ENCODE measurements at regions not wholly inside any gene's neighbourhood (a gene's known extent, or its start where the extent isn't known, plus 50 kb on each side); places are given as distances from the start of the nearest gene placed in this dataset.

DNA sequence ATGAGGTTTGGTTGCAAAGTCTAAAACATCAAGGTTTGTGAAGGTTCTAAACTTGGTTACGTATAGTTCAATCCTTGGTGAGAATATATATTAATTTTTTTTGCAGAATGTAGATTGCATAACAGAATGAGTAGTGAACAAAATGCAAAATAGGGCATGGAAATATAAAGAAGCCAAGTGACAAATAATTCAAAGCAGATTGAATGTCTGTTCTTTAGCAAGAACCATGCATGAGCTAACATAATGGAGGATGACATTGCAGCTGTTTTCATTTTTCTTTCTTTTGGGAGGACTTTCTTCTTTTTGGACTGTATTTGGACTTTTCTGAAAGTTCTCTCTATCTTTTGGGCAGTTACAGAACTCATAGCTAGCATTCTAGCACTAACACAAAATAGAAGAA, 194.8 kb upstream of the MRPS30 start:
- TF ChIP-seq ZNF565 (CRISPR knock-in tag; conservative IDR thresholded peaks at IDR 0.05; ENCODE audit: low read depth) (no peak), ZFP30 (CRISPR knock-in tag; IDR thresholded peaks at IDR 0.05) (no peak), ZNF70 (CRISPR knock-in tag; IDR thresholded peaks at IDR 0.05) (no peak), BACH2 (CRISPR knock-in tag; IDR thresholded peaks at IDR 0.05; ENCODE audit: borderline replicate concordance) (no peak), RARB (CRISPR knock-in tag; IDR thresholded peaks at IDR 0.05) (no peak), CSDC2 (CRISPR knock-in tag; IDR thresholded peaks at IDR 0.05) (no peak), ZNF8 (CRISPR knock-in tag; IDR thresholded peaks at IDR 0.05) (no peak), ZC3H10 (CRISPR knock-in tag; IDR thresholded peaks at IDR 0.05) (no peak), ISL1 (CRISPR knock-in tag; IDR thresholded peaks at IDR 0.05) (no peak)
- TF ChIP-seq, protein P1, sequence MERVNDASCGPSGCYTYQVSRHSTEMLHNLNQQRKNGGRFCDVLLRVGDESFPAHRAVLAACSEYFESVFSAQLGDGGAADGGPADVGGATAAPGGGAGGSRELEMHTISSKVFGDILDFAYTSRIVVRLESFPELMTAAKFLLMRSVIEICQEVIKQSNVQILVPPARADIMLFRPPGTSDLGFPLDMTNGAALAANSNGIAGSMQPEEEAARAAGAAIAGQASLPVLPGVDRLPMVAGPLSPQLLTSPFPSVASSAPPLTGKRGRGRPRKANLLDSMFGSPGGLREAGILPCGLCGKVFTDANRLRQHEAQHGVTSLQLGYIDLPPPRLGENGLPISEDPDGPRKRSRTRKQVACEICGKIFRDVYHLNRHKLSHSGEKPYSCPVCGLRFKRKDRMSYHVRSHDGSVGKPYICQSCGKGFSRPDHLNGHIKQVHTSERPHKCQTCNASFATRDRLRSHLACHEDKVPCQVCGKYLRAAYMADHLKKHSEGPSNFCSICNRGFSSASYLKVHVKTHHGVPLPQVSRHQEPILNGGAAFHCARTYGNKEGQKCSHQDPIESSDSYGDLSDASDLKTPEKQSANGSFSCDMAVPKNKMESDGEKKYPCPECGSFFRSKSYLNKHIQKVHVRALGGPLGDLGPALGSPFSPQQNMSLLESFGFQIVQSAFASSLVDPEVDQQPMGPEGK (CRISPR knock-in tag; IDR thresholded peaks at IDR 0.05; ENCODE audit: borderline replicate concordance), result no peak
